RWPE2 (cell line): ENCODE measurements at regions not wholly inside any gene's neighbourhood (a gene's known extent, or its start where the extent isn't known, plus 50 kb on each side); places are given as distances from the start of the nearest gene placed in this dataset.

ENCODE experiments used
- ATAC-seq: fragments of 200-7000 bp; cut with Tn5 transposase; 3 replicates; pipeline ENCODE4 v1.9.1; 2021; ENCODE audit warnings: low read depth
- DNase-seq: peaks from one replicate; pipeline ENCODE4 v3.0.0-alpha.2; 2020; ENCODE audit warnings: low spot score
- H3K27ac ChIP-seq: fragments of 450-650 bp; 2 replicates; pipeline ENCODE4 v1.5.1; 2017; ENCODE audit warnings: mild to moderate bottlenecking; ENCODE audit not compliant: poor library complexity, severe bottlenecking
- H3K27me3 ChIP-seq: fragments of 250-450 bp; sonication (Bioruptor Pico); 2 replicates; pipeline ENCODE4 v1.5.1; 2021; ENCODE audit warnings: mild to moderate bottlenecking, moderate library complexity; ENCODE audit not compliant: insufficient read depth, poor library complexity, severe bottlenecking
- H3K36me3 ChIP-seq: fragments of 250-450 bp; sonication (Bioruptor Pico); 2 replicates; pipeline ENCODE4 v1.5.1; 2020; ENCODE audit warnings: low read depth, mild to moderate bottlenecking, moderate library complexity
- H3K4me1 ChIP-seq: fragments of 250-450 bp; sonication (Bioruptor Pico); 2 replicates; pipeline ENCODE4 v1.5.1; 2021; ENCODE audit warnings: mild to moderate bottlenecking, moderate library complexity; ENCODE audit not compliant: insufficient read depth, poor library complexity, severe bottlenecking
- H3K4me3 ChIP-seq: fragments of 250-450 bp; sonication (Bioruptor Pico); 2 replicates; pipeline ENCODE4 v1.5.1; 2021; ENCODE audit warnings: mild to moderate bottlenecking, moderate library complexity; ENCODE audit not compliant: severe bottlenecking
- H3K9me3 ChIP-seq: fragments of 250-450 bp; sonication (Bioruptor Pico); 2 replicates; pipeline ENCODE4 v1.5.1; 2021; ENCODE audit warnings: mild to moderate bottlenecking, moderate library complexity; ENCODE audit not compliant: severe bottlenecking
- TF ChIP-seq, protein P1 (sequence below): fragments of 450-650 bp; IDR thresholded peaks from one replicate; pipeline ENCODE4 v1.5.1; 2017; ENCODE audit warnings: mild to moderate bottlenecking, moderate library complexity; ENCODE audit not compliant: poor library complexity, severe bottlenecking

DNA sequence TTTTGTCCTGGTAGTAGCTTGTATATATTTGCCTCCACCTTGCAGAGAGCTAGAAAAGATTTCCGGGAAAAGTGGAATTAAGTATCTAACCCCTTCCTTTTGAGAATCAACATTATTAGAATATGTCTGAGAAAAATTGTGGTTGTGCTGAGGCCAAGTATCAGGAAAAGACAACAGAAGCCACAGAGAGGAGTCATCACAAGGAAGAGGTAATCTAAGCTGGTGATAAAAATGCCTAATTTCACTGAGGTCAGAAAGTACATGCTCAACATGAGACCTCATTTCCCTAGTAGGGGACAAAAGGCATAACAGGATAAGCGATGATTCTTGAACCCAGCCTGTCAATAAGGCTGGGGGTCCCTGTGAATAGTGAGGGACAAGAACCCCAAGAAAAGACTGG lies 97.0 kb upstream of the PDE1C start:
- Histone ChIP-seq H3K36me3 (no peaks in the 10 kb centered on the region), H3K27ac (no peak overlapping the region), H3K4me3 (no peak overlapping the region), H3K27me3 (no peaks in the 10 kb centered on the region), H3K9me3 (no peaks in the 10 kb centered on the region), H3K4me1 (peaks cover 15% of the 10 kb centered on the region)
- TF ChIP-seq, protein P1, sequence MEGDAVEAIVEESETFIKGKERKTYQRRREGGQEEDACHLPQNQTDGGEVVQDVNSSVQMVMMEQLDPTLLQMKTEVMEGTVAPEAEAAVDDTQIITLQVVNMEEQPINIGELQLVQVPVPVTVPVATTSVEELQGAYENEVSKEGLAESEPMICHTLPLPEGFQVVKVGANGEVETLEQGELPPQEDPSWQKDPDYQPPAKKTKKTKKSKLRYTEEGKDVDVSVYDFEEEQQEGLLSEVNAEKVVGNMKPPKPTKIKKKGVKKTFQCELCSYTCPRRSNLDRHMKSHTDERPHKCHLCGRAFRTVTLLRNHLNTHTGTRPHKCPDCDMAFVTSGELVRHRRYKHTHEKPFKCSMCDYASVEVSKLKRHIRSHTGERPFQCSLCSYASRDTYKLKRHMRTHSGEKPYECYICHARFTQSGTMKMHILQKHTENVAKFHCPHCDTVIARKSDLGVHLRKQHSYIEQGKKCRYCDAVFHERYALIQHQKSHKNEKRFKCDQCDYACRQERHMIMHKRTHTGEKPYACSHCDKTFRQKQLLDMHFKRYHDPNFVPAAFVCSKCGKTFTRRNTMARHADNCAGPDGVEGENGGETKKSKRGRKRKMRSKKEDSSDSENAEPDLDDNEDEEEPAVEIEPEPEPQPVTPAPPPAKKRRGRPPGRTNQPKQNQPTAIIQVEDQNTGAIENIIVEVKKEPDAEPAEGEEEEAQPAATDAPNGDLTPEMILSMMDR = no peak
- no peak for DNase-seq
- no peak for ATAC-seq

DNA sequence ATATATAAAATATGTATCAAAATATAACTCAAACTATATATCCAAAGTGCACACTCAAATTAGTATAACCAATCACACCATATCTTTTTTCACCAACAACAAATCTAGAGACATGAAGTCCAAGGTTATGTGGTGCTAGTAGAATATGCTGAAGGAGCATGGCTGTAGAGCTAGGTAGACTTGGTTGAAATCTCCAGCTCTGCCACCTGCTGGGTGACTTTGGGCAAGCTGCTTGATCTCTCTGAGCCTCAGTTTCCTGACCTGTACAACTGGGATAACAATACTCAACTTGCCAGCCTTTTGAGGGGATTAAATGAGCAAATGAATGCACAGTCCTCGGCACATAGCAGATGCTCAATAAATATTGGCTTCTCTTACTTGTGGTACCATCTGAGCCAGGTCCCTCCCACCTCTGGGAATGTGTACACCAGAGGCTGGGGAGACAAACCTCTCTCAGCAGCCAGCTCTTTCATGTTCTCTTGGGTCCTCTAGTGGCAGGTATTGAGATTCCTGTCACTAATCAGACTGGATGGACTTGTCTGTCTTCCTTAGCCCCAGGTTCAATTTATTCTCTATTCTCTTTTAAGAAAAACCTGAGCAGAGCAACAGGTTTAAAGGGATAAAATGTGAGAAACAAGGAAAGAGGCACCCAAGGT lies 94.3 kb upstream of the PDE1C start:
- H3K4me3 ChIP-seq = no peak overlapping the region
- DNase-seq (no peak), ATAC-seq (peak; percentile 66)
- peaks cover 21% of the 10 kb centered on the region for H3K4me1 ChIP-seq
- H3K27me3 ChIP-seq = no peaks in the 10 kb centered on the region
- no peaks in the 10 kb centered on the region for H3K9me3 ChIP-seq
- no peaks in the 10 kb centered on the region for H3K36me3 ChIP-seq
- H3K27ac ChIP-seq = no peak overlapping the region
- TF ChIP-seq, protein P1 = peak; percentile 67

DNA sequence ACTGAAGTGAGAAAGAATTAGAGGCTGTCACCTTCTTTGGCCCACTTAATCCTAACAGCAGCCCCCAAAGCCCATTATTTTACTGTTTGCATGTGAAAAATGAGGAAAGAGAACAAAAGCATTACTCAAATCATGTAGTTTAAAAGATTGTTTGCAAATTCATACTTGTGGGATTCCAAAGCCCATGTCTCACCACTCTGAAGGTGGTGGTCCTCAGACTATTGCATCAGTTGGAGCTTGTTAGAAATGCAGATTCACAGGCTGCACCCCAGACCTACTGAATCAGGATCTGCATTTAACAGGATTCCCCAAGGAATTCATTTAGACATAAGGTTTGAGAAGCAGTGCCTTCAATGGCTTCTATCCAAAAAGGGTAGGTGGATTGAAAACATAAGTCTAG lies 93.7 kb upstream of the PDE1C start:
- ATAC-seq (no peak), DNase-seq (no peak)
- no peak overlapping the region for H3K4me3 ChIP-seq
- H3K9me3 ChIP-seq = no peaks in the 10 kb centered on the region
- TF ChIP-seq, protein P1 = no peak
- H3K27me3 ChIP-seq = no peaks in the 10 kb centered on the region
- H3K4me1 ChIP-seq = peaks cover 21% of the 10 kb centered on the region
- H3K36me3 ChIP-seq = no peaks in the 10 kb centered on the region
- H3K27ac ChIP-seq = peak overlapping the region; percentile 83

DNA sequence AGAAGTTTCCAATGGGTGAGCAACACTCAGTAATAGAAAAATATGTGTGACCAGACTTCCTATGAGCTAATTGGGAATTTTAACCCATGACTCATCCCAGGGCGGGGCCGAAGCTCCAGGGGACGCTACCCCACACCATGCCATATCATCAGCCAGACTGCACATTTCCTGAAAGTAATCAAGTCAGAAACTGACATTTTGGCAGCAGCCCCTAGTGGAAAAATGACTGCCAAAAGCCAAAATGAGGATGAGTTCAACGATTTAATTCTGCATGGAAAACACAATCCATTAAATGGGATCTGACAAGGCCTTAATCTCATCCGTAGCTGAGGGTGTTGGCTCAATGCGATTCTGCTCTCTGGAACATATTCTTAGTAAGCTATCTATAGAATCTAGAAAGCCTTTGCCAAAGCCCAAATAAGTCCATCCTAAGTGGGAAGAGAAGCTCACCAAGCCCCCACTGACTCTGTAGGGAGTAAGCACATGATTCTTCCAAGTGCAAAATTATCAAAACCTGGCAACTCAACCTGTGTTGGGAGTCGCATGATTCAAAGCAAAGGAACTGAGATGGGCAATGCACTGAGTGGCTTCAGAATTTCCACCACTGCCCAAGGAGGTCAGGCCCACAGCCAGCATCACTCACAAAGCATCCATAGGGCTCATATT lies 93.1 kb upstream of the PDE1C start:
- TF ChIP-seq, protein P1 = peak; percentile 7
- no peaks in the 10 kb centered on the region for H3K36me3 ChIP-seq
- peak overlapping the region; percentile 83 for H3K27ac ChIP-seq
- H3K4me3 ChIP-seq = no peak overlapping the region
- peaks cover 21% of the 10 kb centered on the region for H3K4me1 ChIP-seq
- H3K27me3 ChIP-seq = no peaks in the 10 kb centered on the region
- ATAC-seq (peak; percentile 93), DNase-seq (peak; percentile 67)
- H3K9me3 ChIP-seq = no peaks in the 10 kb centered on the region

DNA sequence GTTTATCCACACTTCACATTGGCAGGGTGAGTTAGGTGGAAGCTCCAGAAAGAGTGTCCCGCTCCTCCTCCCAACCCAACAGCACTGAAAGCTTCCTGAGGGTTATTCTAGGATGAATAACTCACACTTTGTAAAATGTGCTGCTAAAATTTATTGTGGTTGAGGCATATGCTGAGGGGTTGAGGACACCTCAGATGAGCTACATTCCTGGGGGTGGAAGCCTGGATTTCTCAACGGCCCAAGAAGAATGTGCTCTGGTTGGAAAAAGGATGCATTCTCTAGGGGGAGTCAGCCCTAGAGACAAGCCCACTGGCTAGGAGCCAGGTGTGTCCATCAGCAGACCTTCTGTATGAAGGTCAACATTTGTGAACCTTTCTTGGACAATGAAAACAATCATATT lies 91.5 kb upstream of the PDE1C start:
- TF ChIP-seq, protein P1 = no peak
- H3K36me3 ChIP-seq = no peaks in the 10 kb centered on the region
- no peak for DNase-seq
- no peaks in the 10 kb centered on the region for H3K27me3 ChIP-seq
- no peaks in the 10 kb centered on the region for H3K9me3 ChIP-seq
- no peak overlapping the region for H3K4me3 ChIP-seq
- peak overlapping the region; percentile 83 for H3K27ac ChIP-seq
- H3K4me1 ChIP-seq = peaks cover 21% of the 10 kb centered on the region
- no peak for ATAC-seq
